Neural cell (in vitro differentiated cells): ENCODE measurements at regions not wholly inside any gene's neighbourhood (a gene's known extent, or its start where the extent isn't known, plus 50 kb on each side); places are given as distances from the start of the nearest gene placed in this dataset.

ENCODE experiments used
- H2AFZ ChIP-seq: fragments of 200-600, 300-800 bp; sonication (generic), shearing (Covaris generic); 2 replicates; pipeline ENCODE4 v1.6.0; 2014; ENCODE audit warnings: low read depth, mild to moderate bottlenecking, antibody characterized with exemption, low read length, moderate library complexity
- H3F3A ChIP-seq: fragments of 200-600 bp; shearing (Covaris generic); 2 replicates; pipeline ENCODE4 v1.6.1; 2016; ENCODE audit warnings: mild to moderate bottlenecking, moderate library complexity, mixed read lengths, antibody characterized with exemption, low read length; ENCODE audit not compliant: insufficient read depth, poor library complexity, severe bottlenecking
- H3K27ac ChIP-seq: fragments of 200-600, 300-800 bp; sonication (generic), shearing (Covaris generic); 2 replicates; pipeline ENCODE4 v1.5.1; 2014; ENCODE audit warnings: mild to moderate bottlenecking, low read length, moderate library complexity
- H3K27me3 ChIP-seq: fragments of 300-800, 200-600 bp; sonication (generic), shearing (Covaris generic); 2 replicates; pipeline ENCODE4 v1.6.0; 2014; ENCODE audit warnings: mild to moderate bottlenecking, low read depth, low read length, moderate library complexity; ENCODE audit not compliant: insufficient read depth
- H3K36me3 ChIP-seq: fragments of 300-800, 200-600 bp; sonication (generic), shearing (Covaris generic); 2 replicates; pipeline ENCODE4 v1.5.1; 2014; ENCODE audit warnings: mild to moderate bottlenecking, antibody characterized with exemption, low read length, moderate library complexity; ENCODE audit not compliant: insufficient read depth
- H3K4me2 ChIP-seq: fragments of 300-800, 200-600 bp; sonication (generic), shearing (Covaris generic); 2 replicates; pipeline ENCODE4 v1.6.0; 2014; ENCODE audit warnings: mild to moderate bottlenecking, low read length
- H3K4me3 ChIP-seq: fragments of 300-800, 200-600 bp; sonication (generic), shearing (Covaris generic); 2 replicates; pipeline ENCODE4 v1.5.1; 2014; ENCODE audit warnings: mild to moderate bottlenecking, low read length, moderate library complexity
- H3K79me2 ChIP-seq: fragments of 200-600 bp; shearing (Covaris generic); replicated peaks from 2 replicates; pipeline ENCODE4 v1.6.0; 2014; ENCODE audit warnings: mild to moderate bottlenecking, low read length, moderate library complexity; ENCODE audit not compliant: insufficient read depth
- H3K9ac ChIP-seq: fragments of 300-800, 200-600 bp; sonication (generic), shearing (Covaris generic); 2 replicates; pipeline ENCODE4 v1.6.1; 2016; ENCODE audit warnings: mild to moderate bottlenecking, low read length, mixed read lengths
- H3K9me2 ChIP-seq: fragments of 200-600 bp; shearing (Covaris generic); 2 replicates; pipeline ENCODE4 v1.6.1; 2016; ENCODE audit warnings: mild to moderate bottlenecking, low read length, mixed read lengths; ENCODE audit not compliant: insufficient read depth
- H3K9me3 ChIP-seq: fragments of 200-600, 300-800 bp; sonication (generic), shearing (Covaris generic); 2 replicates; pipeline ENCODE4 v1.6.1; 2016; ENCODE audit warnings: mild to moderate bottlenecking, mixed run types, low read length, moderate library complexity, mixed read lengths
- H4K20me1 ChIP-seq: fragments of 200-600 bp; shearing (Covaris generic); 2 replicates; pipeline ENCODE4 v1.6.1; 2016; ENCODE audit warnings: mild to moderate bottlenecking, mixed run types; ENCODE audit not compliant: insufficient read depth
- CTCF ChIP-seq: fragments of 450-650 bp; IDR thresholded peaks from 2 replicates; pipeline ENCODE4 v1.5.1; 2014; ENCODE audit warnings: antibody characterized with exemption, mild to moderate bottlenecking, moderate library complexity; ENCODE audit not compliant: poor library complexity, severe bottlenecking
- EP300 ChIP-seq: fragments of 450-650 bp; conservative IDR thresholded peaks from 2 replicates; pipeline ENCODE4 v1.6.1; 2014; ENCODE audit warnings: antibody characterized with exemption, mild to moderate bottlenecking, moderate library complexity; ENCODE audit not compliant: poor library complexity, severe bottlenecking
- EZH2 ChIP-seq: fragments of 200-600, 300-800 bp; shearing (Covaris generic), sonication (generic); IDR thresholded peaks from 2 replicates; pipeline ENCODE4 v1.6.1; 2014; ENCODE audit warnings: antibody characterized with exemption, low read length, borderline replicate concordance, mild to moderate bottlenecking; ENCODE audit not compliant: insufficient read depth, poor library complexity, severe bottlenecking
- MXI1 ChIP-seq: fragments of 450-650 bp; conservative IDR thresholded peaks from 2 replicates; pipeline ENCODE4 v1.6.1; 2014; ENCODE audit warnings: antibody characterized with exemption, mild to moderate bottlenecking; ENCODE audit not compliant: poor library complexity, severe bottlenecking
- POLR2AphosphoS5 ChIP-seq: IDR thresholded peaks from 2 replicates; pipeline ENCODE4 v1.6.1; 2012
- RAD21 ChIP-seq: fragments of 450-650 bp; conservative IDR thresholded peaks from 2 replicates; pipeline ENCODE4 v1.6.1; 2014; ENCODE audit warnings: antibody characterized with exemption, mild to moderate bottlenecking, moderate library complexity
- SMC3 ChIP-seq: fragments of 450-650 bp; conservative IDR thresholded peaks from 2 replicates; pipeline ENCODE4 v1.6.1; 2014; ENCODE audit warnings: antibody characterized with exemption, mild to moderate bottlenecking, moderate library complexity; ENCODE audit not compliant: poor library complexity
- TAF1 ChIP-seq: IDR thresholded peaks from 2 replicates; pipeline ENCODE4 v1.6.1; 2012; ENCODE audit warnings: low read depth
- TF ChIP-seq, protein P1 (sequence below): IDR thresholded peaks from 2 replicates; pipeline ENCODE4 v1.6.1; 2012; ENCODE audit warnings: borderline replicate concordance

DNA sequence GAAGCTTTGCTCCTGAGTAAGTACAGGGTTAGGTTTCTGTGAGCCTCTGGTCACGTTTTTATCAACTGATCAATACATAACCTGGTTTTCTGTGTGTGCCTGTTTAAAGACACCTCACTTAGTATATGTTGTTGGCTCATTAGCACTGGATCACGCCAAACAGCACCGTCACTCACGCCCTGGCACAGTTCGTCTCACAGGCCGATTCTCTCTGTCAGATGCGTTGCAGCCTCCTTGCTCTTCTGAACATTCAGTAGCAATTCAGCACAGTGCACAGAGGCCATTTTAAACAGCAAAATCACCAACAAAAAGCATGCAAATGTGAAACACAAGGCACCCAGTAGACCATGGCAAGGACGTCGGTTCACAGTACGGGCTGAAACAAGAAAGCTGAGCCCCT lies 288.5 kb downstream of the IRS2 start:
- Histone ChIP-seq H3K9ac (no peak overlapping the region), H3K9me2 (no peaks in the 10 kb centered on the region), H3F3A (peaks cover 3% of the 10 kb centered on the region), H3K27ac (no peak overlapping the region), H4K20me1 (no peaks in the 10 kb centered on the region), H3K27me3 (no peaks in the 10 kb centered on the region), H3K9me3 (no peaks in the 10 kb centered on the region), H3K4me3 (no peak overlapping the region), H2AFZ (no peak overlapping the region), H3K36me3 (no peaks in the 10 kb centered on the region), H3K79me2 (no peaks in the 10 kb centered on the region), H3K4me2 (no peak overlapping the region)
- TF ChIP-seq SMC3 (no peak), EP300 (no peak), CTCF (no peak), MXI1 (no peak)

DNA sequence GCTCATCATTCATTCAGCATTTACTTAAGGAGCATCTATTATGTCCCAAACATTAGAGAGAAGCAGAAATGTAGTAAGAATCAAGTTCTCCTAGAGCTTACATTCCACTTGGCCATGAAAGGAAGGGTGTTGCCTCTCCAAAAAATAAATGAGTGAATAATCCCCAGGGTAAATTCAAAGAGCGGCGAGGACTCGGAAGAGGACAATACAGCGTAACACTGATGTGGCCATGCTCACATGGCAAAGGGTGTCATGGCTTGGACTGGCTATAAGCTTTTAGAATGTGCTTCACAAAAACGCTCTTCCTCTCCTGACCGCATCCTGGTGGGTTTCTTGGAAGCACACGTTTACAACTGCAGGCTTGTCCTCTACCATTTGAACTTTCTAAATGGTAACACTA lies 290.2 kb downstream of the IRS2 start:
- Histone ChIP-seq H3K27me3 (no peaks in the 10 kb centered on the region), H3K4me2 (peak overlapping the region; percentile 34), H4K20me1 (no peaks in the 10 kb centered on the region), H2AFZ (no peak overlapping the region), H3K36me3 (no peaks in the 10 kb centered on the region), H3K9me2 (no peaks in the 10 kb centered on the region), H3F3A (peaks cover 3% of the 10 kb centered on the region), H3K9me3 (no peaks in the 10 kb centered on the region), H3K9ac (peak overlapping the region; percentile 74), H3K79me2 (no peaks in the 10 kb centered on the region), H3K4me3 (no peak overlapping the region), H3K27ac (peak overlapping the region; percentile 99)
- TF ChIP-seq EZH2 = no peak

GRCh38 chr13:109494925-109495369 lies 291.4 kb downstream of the IRS2 start:
- peak overlapping the region; percentile 55 for H3K4me3 ChIP-seq
- H3K9me2 ChIP-seq = no peaks in the 10 kb centered on the region
- no peak for TF ChIP-seq EZH2
- TF ChIP-seq, protein P1, sequence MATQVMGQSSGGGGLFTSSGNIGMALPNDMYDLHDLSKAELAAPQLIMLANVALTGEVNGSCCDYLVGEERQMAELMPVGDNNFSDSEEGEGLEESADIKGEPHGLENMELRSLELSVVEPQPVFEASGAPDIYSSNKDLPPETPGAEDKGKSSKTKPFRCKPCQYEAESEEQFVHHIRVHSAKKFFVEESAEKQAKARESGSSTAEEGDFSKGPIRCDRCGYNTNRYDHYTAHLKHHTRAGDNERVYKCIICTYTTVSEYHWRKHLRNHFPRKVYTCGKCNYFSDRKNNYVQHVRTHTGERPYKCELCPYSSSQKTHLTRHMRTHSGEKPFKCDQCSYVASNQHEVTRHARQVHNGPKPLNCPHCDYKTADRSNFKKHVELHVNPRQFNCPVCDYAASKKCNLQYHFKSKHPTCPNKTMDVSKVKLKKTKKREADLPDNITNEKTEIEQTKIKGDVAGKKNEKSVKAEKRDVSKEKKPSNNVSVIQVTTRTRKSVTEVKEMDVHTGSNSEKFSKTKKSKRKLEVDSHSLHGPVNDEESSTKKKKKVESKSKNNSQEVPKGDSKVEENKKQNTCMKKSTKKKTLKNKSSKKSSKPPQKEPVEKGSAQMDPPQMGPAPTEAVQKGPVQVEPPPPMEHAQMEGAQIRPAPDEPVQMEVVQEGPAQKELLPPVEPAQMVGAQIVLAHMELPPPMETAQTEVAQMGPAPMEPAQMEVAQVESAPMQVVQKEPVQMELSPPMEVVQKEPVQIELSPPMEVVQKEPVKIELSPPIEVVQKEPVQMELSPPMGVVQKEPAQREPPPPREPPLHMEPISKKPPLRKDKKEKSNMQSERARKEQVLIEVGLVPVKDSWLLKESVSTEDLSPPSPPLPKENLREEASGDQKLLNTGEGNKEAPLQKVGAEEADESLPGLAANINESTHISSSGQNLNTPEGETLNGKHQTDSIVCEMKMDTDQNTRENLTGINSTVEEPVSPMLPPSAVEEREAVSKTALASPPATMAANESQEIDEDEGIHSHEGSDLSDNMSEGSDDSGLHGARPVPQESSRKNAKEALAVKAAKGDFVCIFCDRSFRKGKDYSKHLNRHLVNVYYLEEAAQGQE = peak; percentile 76
- TF ChIP-seq EP300 = peak; percentile 97
- TF ChIP-seq POLR2AphosphoS5 = peak; percentile 95
- TF ChIP-seq RAD21 = peak; percentile 64
- TF ChIP-seq MXI1 = no peak
- no peak for TF ChIP-seq CTCF
- peak; percentile 59 for TF ChIP-seq SMC3
- no peak for TF ChIP-seq TAF1
- H3F3A ChIP-seq = peaks cover 3% of the 10 kb centered on the region
- H3K36me3 ChIP-seq = no peaks in the 10 kb centered on the region
- H4K20me1 ChIP-seq = no peaks in the 10 kb centered on the region
- peak overlapping the region; percentile 74 for H3K9ac ChIP-seq
- no peaks in the 10 kb centered on the region for H3K79me2 ChIP-seq
- H3K27me3 ChIP-seq = no peaks in the 10 kb centered on the region
- peak overlapping the region; percentile 99 for H3K27ac ChIP-seq
- no peaks in the 10 kb centered on the region for H3K9me3 ChIP-seq
- H3K4me2 ChIP-seq = peak overlapping the region; percentile 64
- H2AFZ ChIP-seq = peak overlapping the region; percentile 57
